ENCODE measurements at regions not wholly inside any gene's neighbourhood (a gene's known extent, or its start where the extent isn't known, plus 50 kb on each side); places are given as distances from the start of the nearest gene placed in this dataset.
A peak's percentile ranks its signal among the peaks of the same experiment; 100 is the strongest.

DNA sequence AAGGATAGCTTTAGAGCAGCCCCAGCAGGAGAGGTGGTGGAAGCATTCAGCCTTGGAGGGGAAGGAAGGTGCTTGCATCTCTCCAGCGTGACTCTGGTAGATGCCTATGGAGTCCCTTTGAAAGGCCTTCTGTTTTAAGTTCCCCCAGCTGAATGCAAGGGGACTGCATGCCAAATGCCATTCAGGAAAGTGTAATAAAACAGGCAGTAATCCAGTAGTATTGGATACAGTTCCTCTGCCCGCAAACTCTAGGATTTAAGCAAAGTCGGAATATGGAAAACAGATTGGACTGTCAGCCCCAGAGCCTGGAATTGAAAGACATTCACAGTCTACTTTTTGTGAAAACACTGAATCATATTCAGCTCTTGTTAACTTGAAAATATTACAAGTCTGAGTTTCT, 125.2 kb upstream of the GAREM1 start:
- DNase-seq = no peak
- Mint-ChIP-seq H3K9me3 (peaks cover 0 to 16% (median 5%) of the 10 kb centered on the region in 8 donors), H3K4me3 (no peak overlapping the region), H3K36me3 (no peaks in the 10 kb centered on the region), H3K27ac (no peak overlapping the region), H3K4me1 (no peaks in the 10 kb centered on the region), H3K27me3 (peaks cover 0 to 2% of the 10 kb centered on the region in 2 donors)
- no peak overlapping the region for H3K4me3 ChIP-seq (ENCODE audit: low read length in 2 of 2)
- H3K27me3 ChIP-seq (ENCODE audit: insufficient read depth, low read length) = no peaks in the 10 kb centered on the region
- POLR2A ChIA-PET (ENCODE audit: partially characterized antibody) = no interaction called here
- H3K4me1 ChIP-seq (ENCODE audit: insufficient read depth, low read length) = no peaks in the 10 kb centered on the region
- no peak overlapping the region for H3K27ac ChIP-seq (ENCODE audit: low read depth, low read length)
- intact Hi-C loops (cut with micrococcal nuclease) = no loop called here
- CTCF ChIA-PET (ENCODE audit: partially characterized antibody) = no interaction called here
- H3K9me3 ChIP-seq (ENCODE audit: control insufficient read depth in 1 of 2, low read length in 2 of 2) = no peaks in the 10 kb centered on the region
- H3K36me3 ChIP-seq (ENCODE audit: insufficient read depth, low read length) = no peaks in the 10 kb centered on the region

DNA sequence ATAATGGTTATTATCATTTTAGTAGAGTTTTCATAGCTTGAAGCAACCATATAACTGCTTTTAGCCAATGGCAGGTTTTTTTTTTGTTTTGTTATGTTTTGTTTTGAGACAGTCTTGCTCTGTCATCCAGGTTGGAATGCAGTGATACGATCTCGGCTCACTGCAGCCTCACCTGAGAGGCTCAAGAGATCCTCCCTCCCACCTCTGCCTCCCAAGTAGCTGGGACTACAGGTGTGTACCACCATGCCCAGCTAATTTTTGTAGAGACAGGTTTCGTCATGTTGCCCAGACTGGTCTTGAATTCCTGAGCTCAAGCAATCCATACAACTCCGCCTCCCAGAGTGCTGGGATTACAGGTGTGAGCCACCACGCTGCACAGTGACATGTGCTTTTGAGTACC, 117.5 kb upstream of the GAREM1 start:
- Histone ChIP-seq H3K9me3 (ENCODE audit: control insufficient read depth in 1 of 2, low read length in 2 of 2) (no peaks in the 10 kb centered on the region), H3K4me3 (ENCODE audit: low read length in 2 of 2) (no peak overlapping the region), H3K36me3 (ENCODE audit: insufficient read depth, low read length) (no peaks in the 10 kb centered on the region), H3K4me1 (ENCODE audit: insufficient read depth, low read length) (no peaks in the 10 kb centered on the region), H3K27me3 (ENCODE audit: insufficient read depth, low read length) (no peaks in the 10 kb centered on the region), H3K27ac (ENCODE audit: low read depth, low read length) (no peak overlapping the region)
- Mint-ChIP-seq H3K4me1 (no peaks in the 10 kb centered on the region), H3K27me3 (peaks cover 0 to 6% of the 10 kb centered on the region in 2 donors), H3K36me3 (no peaks in the 10 kb centered on the region), H3K9me3 (peaks cover 0 to 6% (median 0%) of the 10 kb centered on the region in 8 donors), H3K27ac (peak overlapping the region in 1 of 7 donors; percentile 9), H3K4me3 (no peak overlapping the region)
- DNase-seq = no peak
- intact Hi-C loops (cut with micrococcal nuclease) = no loop called here
- ChIA-PET CTCF (ENCODE audit: partially characterized antibody) (no interaction called here), POLR2A (ENCODE audit: partially characterized antibody) (no interaction called here)

- H3K36me3 Mint-ChIP-seq = no peaks in the 10 kb centered on the region
- peaks cover 0 to 9% (median under 1%) of the 10 kb centered on the region in 8 donors for H3K9me3 Mint-ChIP-seq
- H3K27me3 Mint-ChIP-seq = peaks cover 0 to 1% of the 10 kb centered on the region in 2 donors
Observed at GRCh38 chr18:32583431-32583830, 112.7 kb upstream of the GAREM1 start.

DNA sequence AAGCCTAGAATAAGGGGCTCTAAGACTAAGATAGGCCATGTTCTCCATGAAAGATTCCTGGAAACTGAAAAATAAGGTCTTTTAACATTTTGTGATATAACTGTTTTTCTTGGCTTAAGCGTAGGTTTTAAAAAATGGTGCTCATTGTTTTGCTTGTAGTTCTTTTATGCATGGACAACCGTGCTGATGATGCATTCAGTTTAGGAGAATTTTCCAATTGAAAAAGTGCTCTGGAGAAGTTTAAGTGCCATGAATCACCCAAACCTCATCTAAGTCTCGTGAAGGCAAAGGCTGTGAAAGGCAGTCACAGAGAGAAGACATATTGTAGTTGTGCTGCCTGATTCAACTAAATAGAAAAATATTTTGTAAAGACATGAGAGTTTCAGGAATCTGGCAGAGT, 111.8 kb upstream of the GAREM1 start:
- Histone ChIP-seq H3K27me3 (ENCODE audit: insufficient read depth, low read length) (no peaks in the 10 kb centered on the region), H3K9me3 (ENCODE audit: control insufficient read depth in 1 of 2, low read length in 2 of 2) (no peaks in the 10 kb centered on the region), H3K4me3 (ENCODE audit: low read length in 2 of 2) (no peak overlapping the region), H3K36me3 (ENCODE audit: insufficient read depth, low read length) (no peaks in the 10 kb centered on the region), H3K4me1 (ENCODE audit: insufficient read depth, low read length) (no peaks in the 10 kb centered on the region), H3K27ac (ENCODE audit: low read depth, low read length) (no peak overlapping the region)
- no peaks in the 10 kb centered on the region for H3K36me3 Mint-ChIP-seq
- H3K27me3 Mint-ChIP-seq = peaks cover 0 to 1% of the 10 kb centered on the region in 2 donors
- ChIA-PET CTCF (ENCODE audit: partially characterized antibody) (no interaction called here), POLR2A (ENCODE audit: partially characterized antibody) (no interaction called here)
- peaks cover 0 to 9% (median under 1%) of the 10 kb centered on the region in 8 donors for H3K9me3 Mint-ChIP-seq
- no peak for DNase-seq
- no peaks in the 10 kb centered on the region for H3K4me1 Mint-ChIP-seq
- H3K4me3 Mint-ChIP-seq = no peak overlapping the region
- intact Hi-C loops (cut with micrococcal nuclease) = no loop called here
- no peak overlapping the region for H3K27ac Mint-ChIP-seq

More at GRCh38 chr18:32583431-32583830, 112.7 kb upstream of the GAREM1 start:
- POLR2A ChIA-PET (ENCODE audit: partially characterized antibody) = no interaction called here
- H3K27me3 ChIP-seq (ENCODE audit: insufficient read depth, low read length) = no peaks in the 10 kb centered on the region
- CTCF ChIA-PET (ENCODE audit: partially characterized antibody) = interaction anchor here (1.1 kb wide), 1 partner anchor 10 kb away, joined by 5 read pairs; no protein-coding TSS in a partner anchor
- H3K27ac ChIP-seq (ENCODE audit: low read depth, low read length) = no peak overlapping the region
- H3K36me3 ChIP-seq (ENCODE audit: insufficient read depth, low read length) = no peaks in the 10 kb centered on the region
- H3K4me1 ChIP-seq (ENCODE audit: insufficient read depth, low read length) = no peaks in the 10 kb centered on the region
- Mint-ChIP-seq H3K27ac (no peak overlapping the region), H3K4me1 (no peaks in the 10 kb centered on the region), H3K4me3 (no peak overlapping the region)
- no peak overlapping the region for H3K4me3 ChIP-seq (ENCODE audit: low read length in 2 of 2)
- no peaks in the 10 kb centered on the region for H3K9me3 ChIP-seq (ENCODE audit: control insufficient read depth in 1 of 2, low read length in 2 of 2)
- DNase-seq = no peak
- intact Hi-C loops (cut with micrococcal nuclease) = no loop called here

- Histone ChIP-seq H3K4me3 (ENCODE audit: low read length in 2 of 2) (no peak overlapping the region), H3K4me1 (ENCODE audit: insufficient read depth, low read length) (no peaks in the 10 kb centered on the region), H3K9me3 (ENCODE audit: control insufficient read depth in 1 of 2, low read length in 2 of 2) (no peaks in the 10 kb centered on the region), H3K27me3 (ENCODE audit: insufficient read depth, low read length) (no peaks in the 10 kb centered on the region), H3K36me3 (ENCODE audit: insufficient read depth, low read length) (no peaks in the 10 kb centered on the region), H3K27ac (ENCODE audit: low read depth, low read length) (no peak overlapping the region)
- no peaks in the 10 kb centered on the region for H3K4me1 Mint-ChIP-seq
- ChIA-PET CTCF (ENCODE audit: partially characterized antibody) (interaction anchor here (0.7 to 1.2 kb wide), 2 partner anchors 11 to 26 kb away, joined by 3 to 4 read pairs; no protein-coding TSS in a partner anchor), POLR2A (ENCODE audit: partially characterized antibody) (no interaction called here)
- peaks cover 0 to 9% (median under 1%) of the 10 kb centered on the region in 8 donors for H3K9me3 Mint-ChIP-seq
- H3K27me3 Mint-ChIP-seq = peaks cover 3 to 7% of the 10 kb centered on the region in 2 donors
- no peak overlapping the region for H3K4me3 Mint-ChIP-seq
- H3K36me3 Mint-ChIP-seq = no peaks in the 10 kb centered on the region
- DNase-seq = no peak
- intact Hi-C loops (cut with micrococcal nuclease) = no loop called here
- H3K27ac Mint-ChIP-seq = no peak overlapping the region
Observed at GRCh38 chr18:32577561-32577960, 106.9 kb upstream of the GAREM1 start.

- Mint-ChIP-seq H3K4me1 (no peaks in the 10 kb centered on the region), H3K36me3 (no peaks in the 10 kb centered on the region), H3K27me3 (peaks cover 3 to 7% of the 10 kb centered on the region in 2 donors), H3K4me3 (no peak overlapping the region), H3K9me3 (peaks cover 0 to 9% (median under 1%) of the 10 kb centered on the region in 8 donors), H3K27ac (no peak overlapping the region)
- Histone ChIP-seq H3K9me3 (ENCODE audit: control insufficient read depth in 1 of 2, low read length in 2 of 2) (no peaks in the 10 kb centered on the region), H3K27me3 (ENCODE audit: insufficient read depth, low read length) (no peaks in the 10 kb centered on the region), H3K27ac (ENCODE audit: low read depth, low read length) (no peak overlapping the region), H3K36me3 (ENCODE audit: insufficient read depth, low read length) (no peaks in the 10 kb centered on the region), H3K4me3 (ENCODE audit: low read length in 2 of 2) (no peak overlapping the region), H3K4me1 (ENCODE audit: insufficient read depth, low read length) (no peaks in the 10 kb centered on the region)
- CTCF ChIA-PET (ENCODE audit: partially characterized antibody) = interaction anchor here (1.2 kb wide), 1 partner anchor 25 kb away, joined by 3 read pairs; no protein-coding TSS in a partner anchor
- intact Hi-C loops (cut with micrococcal nuclease) = no loop called here
- no peak for DNase-seq
- POLR2A ChIA-PET (ENCODE audit: partially characterized antibody) = no interaction called here
Observed at GRCh38 chr18:32576296-32576916, 105.7 kb upstream of the GAREM1 start.

GRCh38 chr18:32566960-32567359, 96.3 kb upstream of the GAREM1 start:
- Histone ChIP-seq H3K27me3 (ENCODE audit: insufficient read depth, low read length) (no peaks in the 10 kb centered on the region), H3K36me3 (ENCODE audit: insufficient read depth, low read length) (no peaks in the 10 kb centered on the region), H3K27ac (ENCODE audit: low read depth, low read length) (no peak overlapping the region), H3K4me3 (ENCODE audit: low read length in 2 of 2) (no peak overlapping the region), H3K9me3 (ENCODE audit: control insufficient read depth in 1 of 2, low read length in 2 of 2) (no peaks in the 10 kb centered on the region), H3K4me1 (ENCODE audit: insufficient read depth, low read length) (no peaks in the 10 kb centered on the region)
- Mint-ChIP-seq H3K27me3 (peaks cover 0 to 4% of the 10 kb centered on the region in 2 donors), H3K4me3 (no peak overlapping the region), H3K36me3 (no peaks in the 10 kb centered on the region), H3K9me3 (peaks cover 0 to 2% (median 0%) of the 10 kb centered on the region in 8 donors), H3K4me1 (no peaks in the 10 kb centered on the region), H3K27ac (no peak overlapping the region)
- POLR2A ChIA-PET (ENCODE audit: partially characterized antibody) = no interaction called here
- DNase-seq = no peak
- CTCF ChIA-PET (ENCODE audit: partially characterized antibody) = interaction anchor here (0.7 to 1.1 kb wide), 2 partner anchors 10 to 14 kb away, joined by 3 to 4 read pairs; no protein-coding TSS in a partner anchor
- intact Hi-C loops (cut with micrococcal nuclease) = no loop called here

Measured in CD4-positive, alpha-beta memory T cell (primary cell).